Mucosa of gallbladder (tissue), 1 donor: ENCODE measurements at regions not wholly inside any gene's neighbourhood (a gene's known extent, or its start where the extent isn't known, plus 50 kb on each side); places are given as distances from the start of the nearest gene placed in this dataset.

Experiments used
- DNase-seq: peaks from one replicate; pipeline ENCODE4 v3.0.0-alpha.2; 2020; ENCODE audit warnings: low spot score
- donor health status: DM: no; HTN: no; CAD: no.

DNA sequence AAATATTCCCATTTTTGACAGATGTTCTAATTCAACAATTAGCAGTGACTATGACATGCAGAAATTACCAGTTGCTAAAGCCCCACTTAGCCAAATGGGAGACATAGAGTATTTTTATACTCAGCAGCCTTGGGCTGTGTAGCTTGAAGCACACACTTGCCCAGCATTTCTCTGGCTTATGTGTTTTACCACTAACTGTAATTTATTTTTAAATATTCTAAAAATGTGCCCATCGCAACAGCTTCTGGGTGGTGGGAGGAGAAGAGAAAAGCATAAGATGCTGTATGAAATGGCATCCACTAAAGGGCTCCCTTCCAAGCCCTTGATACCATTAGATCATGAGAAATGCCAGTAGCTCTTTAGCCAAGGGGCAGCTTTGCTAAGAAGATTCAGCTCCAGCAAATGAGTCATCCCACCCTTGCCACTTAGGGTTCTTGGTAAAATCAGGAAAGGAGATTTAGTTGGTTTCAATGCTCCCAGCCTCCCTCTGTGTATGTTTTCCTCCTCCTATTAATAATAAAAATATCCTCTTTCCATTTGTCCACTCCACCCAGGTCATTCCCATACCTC, 462.7 kb upstream of the DEPDC1 start:
- DNase-seq = no peak

DNA sequence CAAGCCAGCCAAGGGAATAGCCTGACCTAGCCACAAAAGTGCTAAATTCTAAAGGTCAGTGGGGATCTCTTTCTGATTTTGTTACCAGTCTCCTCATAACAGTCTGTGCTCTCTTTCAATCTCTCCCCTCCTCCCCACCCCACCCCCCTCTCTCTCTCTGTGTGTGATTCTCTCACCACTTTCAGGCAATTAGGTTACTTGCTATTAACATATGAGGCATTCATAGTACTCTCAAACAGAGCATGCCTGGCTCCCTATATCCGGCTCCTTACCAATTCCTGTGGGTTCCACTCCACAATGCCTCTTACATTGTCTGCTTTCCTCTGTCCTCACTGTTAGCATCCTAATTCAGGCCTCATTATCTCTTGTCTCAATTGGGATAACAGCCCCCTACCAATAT, 464.3 kb upstream of the DEPDC1 start:
- no peak for DNase-seq

DNA sequence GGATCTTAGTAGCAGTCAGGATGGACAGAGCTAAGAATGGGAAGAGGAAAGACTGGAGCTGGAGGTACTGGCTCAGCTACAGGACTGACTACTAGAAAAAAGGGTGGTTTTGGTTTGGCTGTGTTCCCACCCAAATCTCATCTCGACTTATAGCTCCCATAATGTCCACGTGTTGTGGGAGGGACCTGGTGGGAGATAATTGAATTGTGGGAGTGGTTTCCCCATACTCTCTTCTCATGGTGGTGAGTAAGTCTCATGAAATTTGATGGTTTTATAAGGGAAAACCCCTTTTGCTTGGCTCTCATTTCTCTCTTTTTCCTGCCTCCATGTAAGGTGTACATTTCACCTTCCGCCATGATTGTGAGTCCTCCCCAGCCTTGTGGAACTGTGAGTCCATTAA, 466.5 kb upstream of the DEPDC1 start:
- no peak for DNase-seq

DNA sequence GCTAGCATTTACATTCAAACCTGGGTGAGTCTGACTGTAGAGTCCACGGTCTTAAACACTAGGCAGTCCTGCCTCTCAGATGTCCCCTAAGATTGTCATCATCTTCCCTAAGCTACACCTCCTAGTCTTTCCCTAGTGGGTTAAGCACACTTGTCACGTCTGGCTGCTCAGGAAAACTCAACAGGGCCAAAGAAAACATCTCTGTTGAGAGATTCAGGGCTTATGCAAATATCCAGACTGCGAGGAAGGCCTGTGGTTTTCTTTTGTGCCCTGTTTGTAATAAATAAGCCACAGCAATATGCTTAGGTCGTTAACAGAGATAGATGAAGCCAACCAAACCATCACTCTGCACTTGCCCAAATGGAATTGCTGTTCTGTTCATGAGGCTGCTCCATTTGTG, 472.6 kb upstream of the DEPDC1 start:
- DNase-seq = no peak

DNA sequence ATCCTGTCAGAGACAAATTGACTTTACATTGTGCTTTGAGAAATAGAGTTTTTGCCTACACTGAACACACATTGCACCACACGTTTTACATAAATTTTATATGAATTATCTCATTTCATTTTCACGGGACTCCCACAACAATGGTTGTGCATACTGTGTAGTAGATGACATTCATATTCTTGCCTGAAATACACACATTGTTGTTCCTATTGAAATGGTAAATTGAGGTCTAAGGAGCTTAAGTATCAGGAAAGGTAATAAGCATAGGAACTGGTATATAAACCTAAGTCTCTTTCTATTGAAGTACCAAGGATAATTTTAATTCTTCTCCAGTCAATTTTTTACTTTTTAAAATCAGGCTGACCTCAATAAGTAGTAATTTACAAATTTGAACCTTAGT, 473.7 kb upstream of the DEPDC1 start:
- DNase-seq = no peak

DNA sequence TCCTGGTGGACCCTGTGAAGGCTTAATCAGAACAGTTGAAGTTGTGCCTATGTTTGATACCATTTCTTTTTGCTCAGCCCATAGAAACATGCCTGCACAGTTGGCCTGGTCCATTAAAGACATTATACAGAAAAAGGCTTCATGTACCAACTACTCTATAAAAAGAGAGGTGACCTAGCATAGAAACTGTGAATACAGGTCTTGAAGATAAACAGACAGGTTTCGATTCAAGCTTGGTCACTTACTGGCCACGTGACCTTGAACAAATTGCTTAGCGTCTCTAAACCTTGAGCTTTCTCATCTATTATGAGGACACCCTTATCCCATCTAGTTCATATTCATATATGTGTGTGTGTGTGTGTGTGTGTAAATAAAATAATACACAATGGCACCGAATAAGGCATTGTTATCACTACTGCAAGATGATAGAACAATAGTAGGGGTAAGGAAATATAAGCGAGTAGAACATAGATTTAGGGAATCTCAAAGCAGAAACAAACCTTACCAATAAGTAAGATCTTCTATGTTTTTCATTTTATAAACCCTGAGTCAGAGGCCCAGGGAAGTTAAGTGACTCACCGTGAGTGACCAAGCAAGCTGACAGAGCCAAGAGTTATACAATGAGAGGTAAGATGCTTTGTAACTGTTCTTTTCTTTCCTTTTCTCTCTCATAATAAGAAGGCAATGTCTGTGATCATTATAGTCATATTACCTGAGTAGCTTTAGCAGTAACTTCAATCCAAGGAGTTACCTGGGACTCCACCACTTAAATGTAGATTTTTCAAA, 476.8 kb upstream of the DEPDC1 start:
- DNase-seq = no peak

DNA sequence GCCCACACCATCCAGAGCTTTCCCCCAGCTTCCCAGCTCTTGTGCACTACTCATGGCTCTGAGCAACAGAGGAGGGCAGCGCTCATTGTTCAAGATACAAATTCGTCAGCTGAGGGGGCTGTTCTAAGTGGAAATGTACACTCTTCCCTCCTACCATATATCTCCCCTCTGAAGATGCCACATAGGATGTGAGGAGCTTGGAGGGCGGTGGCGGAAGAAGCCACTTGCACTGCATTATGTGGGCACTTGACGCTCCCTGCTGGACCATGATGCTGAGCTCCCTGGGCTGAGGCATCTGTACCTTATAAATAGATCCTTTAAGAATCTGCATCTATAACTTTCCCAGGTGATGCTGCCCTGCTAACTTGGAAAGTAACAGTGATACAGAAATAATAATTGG, 477.6 kb upstream of the DEPDC1 start:
- no peak for DNase-seq

DNA sequence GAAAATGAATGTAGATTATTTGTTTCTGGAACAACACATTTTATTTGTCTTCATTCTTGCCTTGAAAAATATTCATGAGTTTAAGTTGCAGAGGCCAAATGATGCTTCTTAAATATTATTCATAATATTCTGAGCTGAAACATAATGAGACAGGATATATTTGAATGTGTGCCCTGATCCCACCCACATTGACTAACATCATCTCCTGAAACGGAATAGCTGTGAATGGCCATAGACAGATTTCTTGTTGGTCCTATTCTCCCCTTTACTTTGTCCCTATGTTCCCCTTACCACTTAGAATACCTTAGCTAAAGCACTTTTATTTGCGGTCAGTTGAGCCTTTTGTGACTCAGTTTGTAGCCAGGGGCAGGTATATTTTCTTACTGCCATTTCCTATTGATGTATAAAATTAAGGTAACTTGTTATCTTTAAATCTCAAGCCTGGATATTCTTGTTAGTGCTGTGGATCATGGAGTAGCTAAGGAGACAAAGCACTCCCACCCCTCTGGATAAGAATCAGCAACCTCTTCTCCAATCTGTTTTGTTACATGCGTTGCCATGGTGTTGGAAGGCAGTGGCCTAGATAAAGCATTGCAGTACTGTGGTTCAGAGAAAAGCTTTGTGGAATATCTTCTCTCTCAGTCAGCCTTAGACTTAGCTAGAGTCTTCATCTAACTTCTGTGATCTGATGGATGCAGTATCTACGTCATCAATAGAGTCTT, 478.5 kb upstream of the DEPDC1 start:
- DNase-seq = no peak

DNA sequence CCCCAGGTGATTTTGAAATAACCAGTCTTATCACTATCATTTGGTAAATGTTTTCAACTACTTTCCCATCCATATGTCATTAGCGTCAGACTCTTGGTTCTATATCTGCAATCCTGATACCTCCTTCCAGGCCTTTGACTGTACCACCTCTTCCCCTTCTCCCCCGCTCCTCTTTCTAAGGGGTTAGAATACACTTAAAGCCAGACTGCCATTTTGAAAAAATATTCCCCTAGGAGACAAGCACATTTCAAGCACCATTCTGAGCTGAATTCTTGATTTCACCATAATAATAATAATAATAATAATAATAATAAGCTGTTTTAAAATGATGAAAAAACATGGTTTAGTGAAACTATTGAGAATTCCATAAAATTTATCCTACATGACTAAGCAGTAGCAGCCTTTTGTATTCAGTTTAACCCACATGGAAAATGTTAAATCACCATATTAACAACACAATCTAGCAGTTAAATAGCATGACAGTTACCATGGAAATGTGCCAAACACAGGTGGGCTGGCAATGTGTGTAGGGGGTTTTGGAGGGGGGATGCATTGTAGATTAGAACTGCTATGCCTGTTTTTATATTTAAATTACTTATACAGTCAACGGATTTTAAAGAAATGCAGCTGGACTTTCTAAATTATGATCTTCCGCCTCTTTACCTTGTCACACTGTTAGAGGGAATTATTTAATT, 480.2 kb upstream of the DEPDC1 start:
- DNase-seq = no peak

DNA sequence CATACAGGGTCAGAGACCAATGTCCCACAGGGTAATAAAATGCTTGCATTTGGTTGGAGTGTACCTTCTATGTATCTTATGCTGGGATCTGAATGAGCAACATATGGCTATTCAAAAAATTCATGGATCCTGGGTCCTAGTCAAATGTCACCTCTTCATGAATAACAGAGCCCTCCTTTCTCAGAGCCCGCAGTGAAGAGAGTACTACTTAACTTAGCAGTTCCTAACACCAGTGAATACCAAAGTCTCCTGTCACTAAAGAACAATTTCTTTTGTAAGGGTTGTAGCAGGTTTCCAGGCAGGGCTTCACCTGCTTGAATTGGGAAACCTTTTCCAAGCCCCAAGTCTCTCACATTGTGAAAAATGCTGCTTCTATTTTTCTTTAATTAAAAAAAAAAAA, 483.0 kb upstream of the DEPDC1 start:
- DNase-seq = no peak

DNA sequence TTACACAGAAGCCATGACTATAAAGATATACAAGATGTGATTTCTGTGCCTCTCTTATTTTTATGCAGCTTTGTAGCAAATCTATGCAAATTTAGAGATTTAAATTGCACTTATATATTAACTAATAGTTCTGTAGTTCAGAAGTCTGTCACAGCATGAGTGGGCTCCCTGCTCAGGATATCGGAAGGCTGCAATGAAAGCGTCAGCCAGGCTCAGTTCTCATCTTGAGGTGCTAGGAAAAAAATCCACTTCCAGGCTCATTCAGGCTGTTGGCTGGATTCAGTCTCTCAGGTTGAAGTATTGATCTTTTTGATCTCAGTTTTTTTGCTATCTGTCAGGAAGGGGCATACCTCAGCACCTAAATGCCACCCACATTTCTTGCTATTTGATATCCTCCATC, 487.4 kb upstream of the DEPDC1 start:
- no peak for DNase-seq

DNA sequence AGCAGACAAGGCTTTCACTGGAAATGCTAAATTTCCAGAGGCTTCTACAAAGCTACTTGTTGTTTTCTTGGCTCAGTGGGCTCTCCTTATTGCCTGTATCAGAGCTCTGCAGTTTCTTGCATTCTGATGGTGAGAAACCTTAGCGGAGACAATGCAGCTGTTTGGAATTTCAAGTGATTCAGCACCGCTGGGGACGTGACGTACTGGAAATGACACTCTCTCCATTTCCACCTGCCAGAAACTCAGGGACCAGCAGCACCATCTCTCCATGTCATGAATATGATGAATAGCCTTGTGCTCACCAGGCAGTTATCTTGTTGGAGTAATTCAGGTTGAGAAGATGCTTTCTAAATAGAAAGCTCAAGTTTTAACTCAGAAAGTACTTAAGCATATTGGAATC, 497.2 kb upstream of the DEPDC1 start:
- no peak for DNase-seq

DNA sequence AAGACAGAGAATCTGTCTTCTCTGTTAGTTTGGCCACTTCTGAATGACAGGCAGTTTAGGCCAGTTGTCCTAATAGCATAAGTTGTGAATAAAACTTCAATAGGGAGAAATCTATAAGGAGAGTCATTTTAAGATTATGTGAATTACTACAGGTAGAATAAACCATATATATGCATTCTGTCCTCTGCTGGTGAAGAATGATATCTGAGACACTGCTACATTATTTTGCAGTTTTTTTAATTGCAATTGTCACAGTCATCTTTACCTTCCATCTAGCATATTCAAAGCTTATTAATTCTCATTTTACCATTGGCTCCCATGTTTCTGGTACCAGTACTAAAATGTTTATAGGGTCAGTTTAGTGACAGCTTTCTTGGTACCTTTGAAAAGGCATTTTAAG, 519.6 kb upstream of the DEPDC1 start:
- no peak for DNase-seq

DNA sequence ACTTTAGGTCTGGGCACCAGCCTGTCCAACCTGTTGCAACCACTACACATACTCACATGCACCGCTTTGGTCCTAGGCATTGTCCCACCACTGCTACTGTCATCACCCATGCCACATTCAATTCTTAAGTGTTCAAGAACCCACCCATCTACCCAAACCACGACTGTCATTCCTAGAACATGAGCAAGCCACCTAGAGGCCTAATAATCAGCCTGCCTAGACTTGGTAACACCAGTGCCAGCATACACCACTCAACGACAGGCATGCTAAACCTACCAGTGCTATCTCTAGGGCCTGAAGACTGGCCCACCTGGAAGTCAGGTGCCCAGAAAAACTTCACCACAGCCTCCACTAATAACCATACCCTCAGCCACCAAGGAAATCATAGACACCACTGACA, 532.8 kb upstream of the DEPDC1 start:
- DNase-seq = no peak

DNA sequence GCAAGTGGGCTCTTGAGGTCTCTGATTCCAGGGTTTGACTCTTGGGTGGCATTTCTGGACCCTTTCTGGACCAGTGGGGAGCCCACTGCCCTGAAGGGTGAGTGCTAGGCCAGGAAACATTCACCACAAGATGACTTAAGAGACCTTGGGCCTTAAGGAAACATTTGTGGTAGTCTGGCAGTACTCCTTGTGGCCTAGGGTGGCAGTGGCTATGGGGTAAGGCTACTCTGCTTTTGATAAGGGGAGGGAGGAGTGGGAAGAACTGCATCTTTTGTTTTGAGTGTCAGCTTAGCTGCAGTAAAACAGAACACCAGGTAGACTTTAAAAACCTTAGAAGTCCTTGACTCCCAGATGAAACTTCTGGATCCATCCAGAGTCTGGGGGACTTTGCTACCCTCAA, 529.3 kb upstream of the LRRC7 start:
- no peak for DNase-seq

DNA sequence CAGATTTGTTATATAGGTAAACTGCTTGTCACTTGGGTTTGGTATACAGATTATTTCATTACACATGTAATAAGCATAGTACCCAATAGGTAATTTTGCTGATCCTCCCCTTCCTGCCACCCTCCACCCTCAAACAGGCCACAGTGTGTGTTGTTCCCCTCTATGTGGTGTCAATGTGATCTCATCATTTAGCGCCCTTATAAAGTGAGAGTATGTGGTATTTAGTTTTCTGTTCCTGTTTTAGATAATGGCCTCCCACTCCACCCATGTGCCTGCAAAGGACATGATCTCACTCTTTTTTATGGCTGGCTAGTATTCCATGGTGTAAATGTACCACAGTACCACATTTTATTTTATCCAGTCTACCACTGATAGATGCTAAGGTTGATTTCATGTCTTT, 522.1 kb upstream of the LRRC7 start:
- DNase-seq = no peak

DNA sequence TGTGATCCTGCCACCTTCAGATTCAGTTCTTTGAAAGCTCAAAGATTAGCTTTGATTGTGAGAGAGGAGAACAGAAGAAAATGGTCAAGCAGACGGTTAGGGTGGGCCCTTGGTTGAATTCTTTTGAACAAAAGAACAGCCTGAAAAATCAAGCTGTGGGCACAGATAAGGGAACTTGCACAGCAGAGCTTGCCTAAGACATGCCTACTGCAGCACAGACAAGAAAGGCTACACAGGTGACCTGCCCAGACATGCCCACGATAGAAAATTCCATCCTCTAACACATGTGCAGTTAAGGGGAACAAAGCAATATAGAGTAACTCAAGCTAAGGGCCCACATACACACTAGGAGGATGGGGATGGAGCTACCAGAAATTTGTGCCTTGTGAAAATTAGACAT, 512.5 kb upstream of the LRRC7 start:
- no peak for DNase-seq

DNA sequence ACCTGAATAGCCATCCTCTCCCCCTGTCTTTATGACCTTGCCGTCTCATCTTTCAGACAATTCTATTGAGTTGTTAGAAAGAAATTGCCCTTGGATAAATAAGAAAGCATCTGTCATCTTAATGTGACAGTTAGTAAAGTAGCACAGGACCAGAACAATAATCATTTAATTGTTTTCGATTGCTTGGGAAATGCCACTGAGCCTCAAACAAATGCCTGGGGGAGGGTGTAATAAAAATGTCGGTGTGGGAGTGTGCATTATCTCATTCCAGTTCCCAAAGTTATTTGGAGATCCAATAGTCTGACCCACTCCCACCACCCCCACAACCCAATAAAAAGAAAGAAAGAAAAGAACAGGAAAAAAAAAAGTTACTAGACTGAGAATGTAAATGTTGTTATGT, 509.3 kb upstream of the LRRC7 start:
- no peak for DNase-seq

DNA sequence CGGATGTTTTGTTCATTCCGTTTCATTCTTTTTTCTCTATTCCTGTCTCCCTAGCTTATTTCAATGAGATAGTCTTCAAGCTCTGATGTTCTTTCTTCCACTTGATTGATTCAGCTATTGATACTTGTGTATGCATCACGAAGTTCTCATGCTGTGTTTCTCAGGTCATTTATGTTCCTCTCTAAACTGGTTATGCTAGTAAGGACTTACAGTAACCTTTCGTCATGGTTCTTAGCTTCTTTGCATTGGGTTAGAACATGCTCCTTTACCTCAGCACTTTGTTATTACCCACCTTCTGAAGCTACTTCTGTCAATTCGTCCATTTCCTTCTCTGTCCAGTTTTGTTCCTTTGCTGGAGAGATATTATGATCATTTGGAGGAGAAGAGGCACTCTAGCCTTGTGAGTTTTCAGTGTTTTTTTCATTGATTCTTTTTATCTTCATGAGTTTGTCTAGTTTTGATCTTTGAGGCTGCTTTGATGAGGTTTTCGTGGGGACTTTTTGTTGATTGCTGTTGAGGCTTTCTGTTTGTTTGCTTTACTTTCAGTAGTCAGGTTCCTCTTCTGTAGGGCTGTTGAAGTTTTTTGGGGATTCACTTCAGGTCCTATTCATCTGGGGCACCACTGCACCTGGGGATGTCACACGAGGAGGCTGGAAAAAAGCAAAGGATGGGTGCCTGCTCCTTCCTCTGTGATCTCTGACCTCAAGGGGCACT, 496.9 kb upstream of the LRRC7 start:
- DNase-seq = no peak

DNA sequence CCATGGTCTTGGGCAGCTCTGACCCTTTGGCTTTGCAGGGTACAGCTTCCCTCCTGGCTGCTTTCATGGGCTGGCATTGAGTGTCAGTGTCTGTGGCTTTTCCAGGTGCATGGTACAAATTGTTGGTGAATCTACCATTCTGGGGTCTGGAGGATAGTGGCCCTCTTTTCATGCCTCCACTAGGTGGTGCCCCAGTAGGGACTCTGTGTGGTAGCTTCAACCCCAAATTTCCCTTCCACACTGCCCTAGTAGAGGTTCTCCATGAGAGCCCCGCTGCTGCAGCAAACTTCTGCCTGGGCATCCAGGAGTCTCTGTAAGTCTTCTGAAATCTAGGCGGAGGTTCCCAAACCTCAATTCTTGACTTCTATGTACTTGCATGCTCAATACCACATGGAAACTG, 494.5 kb upstream of the LRRC7 start:
- DNase-seq = no peak

DNA sequence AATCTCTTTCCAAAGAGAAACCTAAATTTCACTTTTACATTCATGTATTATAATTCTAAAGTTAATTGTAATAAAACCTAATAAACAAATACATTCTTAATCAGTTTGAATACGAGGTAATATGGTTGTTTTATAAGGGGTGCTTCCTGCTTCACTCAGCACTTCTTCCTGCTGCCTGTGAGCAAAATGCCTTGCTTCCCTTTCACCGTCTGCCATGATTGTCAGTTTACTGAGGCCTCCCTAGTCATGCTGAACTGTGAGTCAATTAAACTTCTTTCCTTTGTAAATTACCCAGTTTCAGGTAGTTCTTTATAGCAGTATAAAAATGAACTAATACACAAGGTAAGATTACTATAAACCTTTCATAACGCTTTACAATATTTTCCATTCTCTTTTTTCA, 491.1 kb upstream of the LRRC7 start:
- DNase-seq = no peak

DNA sequence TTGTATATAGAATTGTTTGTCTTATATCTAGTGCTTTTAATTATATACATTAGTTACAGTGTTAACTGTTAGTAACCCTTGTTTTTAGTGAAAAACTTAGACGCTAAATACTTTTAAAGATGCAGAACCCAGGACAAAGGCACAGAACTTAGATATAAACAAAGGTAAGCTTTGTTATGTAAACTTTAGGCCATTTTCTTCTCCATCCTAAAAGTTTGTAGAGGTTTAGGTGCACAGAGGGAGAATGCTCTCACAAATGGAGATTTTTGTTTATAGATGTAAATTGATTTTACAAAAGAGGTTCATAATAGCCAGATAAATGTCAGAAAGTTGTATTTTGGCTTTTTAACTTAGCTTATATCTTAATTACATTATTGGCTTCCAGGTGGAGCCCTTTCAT, 490.5 kb upstream of the LRRC7 start:
- no peak for DNase-seq
